IMR-90 (cell line): ENCODE measurements at regions not wholly inside any gene's neighbourhood (a gene's known extent, or its start where the extent isn't known, plus 50 kb on each side); places are given as distances from the start of the nearest gene placed in this dataset.

Experiments used
- CEBPB ChIP-seq: IDR thresholded peaks from 2 replicates; pipeline ENCODE4 v1.6.1; 2012; ENCODE audit warnings: low read depth, low read length, improper control_type of control experiment
- CTCF ChIP-seq: conservative IDR thresholded peaks from 2 replicates; pipeline ENCODE4 v1.5.1; 2012; ENCODE audit warnings: mild to moderate bottlenecking, low read depth, low read length, improper control_type of control experiment
- MXI1 ChIP-seq: IDR thresholded peaks from 2 replicates; pipeline ENCODE4 v1.6.1; 2012; ENCODE audit warnings: low read depth, mild to moderate bottlenecking, low read length, moderate library complexity, borderline replicate concordance
- NFE2L2 ChIP-seq: fragments of 150-350 bp; IDR thresholded peaks from 2 replicates; pipeline ENCODE4 v1.6.1; 2016; ENCODE audit warnings: low read depth, mild to moderate bottlenecking, low read length
- POLR2A ChIP-seq: IDR thresholded peaks from 2 replicates; pipeline ENCODE4 v1.6.1; 2012; ENCODE audit warnings: mild to moderate bottlenecking, low read depth, low read length
- RAD21 ChIP-seq: IDR thresholded peaks from 2 replicates; pipeline ENCODE4 v1.6.1; 2012; ENCODE audit warnings: low read length, improper control_type of control experiment
- USF2 ChIP-seq: fragments of 150-350 bp; IDR thresholded peaks from 2 replicates; pipeline ENCODE4 v1.6.1; 2017; ENCODE audit warnings: mild to moderate bottlenecking, antibody characterized with exemption, low read length, low read depth

GRCh38 chr2:153196378-153197058 lies 282.0 kb downstream of the RPRM start:
- no peak for TF ChIP-seq CTCF
- TF ChIP-seq USF2: no peak
- TF ChIP-seq POLR2A: no peak
- no peak for TF ChIP-seq MXI1
- no peak for TF ChIP-seq NFE2L2
- TF ChIP-seq CEBPB: no peak
- no peak for TF ChIP-seq RAD21
